M059J (cell line): ENCODE measurements at regions not wholly inside any gene's neighbourhood (a gene's known extent, or its start where the extent isn't known, plus 50 kb on each side); places are given as distances from the start of the nearest gene placed in this dataset.
"Not testable (repeated sequence)": the region's sequence is repeated elsewhere in the genome, so short reads cannot be mapped to it uniquely, and the experiment has no call there.

ENCODE experiments used
- DNase-seq: peaks from one replicate; pipeline ENCODE4 v3.0.0-alpha.2; 2012; ENCODE audit warnings: low read depth

DNA sequence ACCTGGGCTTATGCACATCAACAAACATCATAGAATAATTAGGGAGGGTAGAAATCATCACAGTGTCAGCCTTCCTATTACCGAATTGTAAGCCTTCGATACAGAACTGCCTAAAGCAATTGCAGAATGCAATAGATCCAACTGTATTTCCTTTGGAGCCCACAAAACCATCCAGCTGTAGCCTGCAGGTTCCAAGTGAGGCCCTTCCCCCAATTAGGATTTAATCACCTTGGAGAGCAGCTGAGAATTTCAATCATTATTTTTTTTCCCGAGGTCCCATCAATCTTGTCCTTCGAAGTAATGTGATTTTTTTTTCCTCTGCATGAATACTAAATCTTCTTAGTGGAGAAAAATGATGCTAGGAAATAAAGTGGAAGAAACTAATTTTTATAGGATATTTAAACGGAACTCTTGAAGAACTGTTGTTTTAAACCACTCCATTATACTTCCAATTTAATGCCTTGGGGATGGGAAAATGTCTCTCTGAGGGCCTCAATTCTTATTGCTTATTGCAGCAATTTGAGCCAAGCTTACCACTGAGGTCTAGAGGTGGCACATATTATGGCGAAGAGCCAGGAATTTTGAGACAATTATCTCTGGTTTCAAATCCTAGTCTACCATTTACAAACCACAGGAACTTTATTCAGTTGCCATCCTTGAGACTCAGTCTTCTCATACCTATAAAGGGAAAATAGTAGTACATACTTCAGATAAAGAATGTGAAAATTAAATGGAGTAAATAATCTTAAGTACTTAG is 953.4 kb upstream of the IGFBP7 start:
- DNase-seq = no peak

DNA sequence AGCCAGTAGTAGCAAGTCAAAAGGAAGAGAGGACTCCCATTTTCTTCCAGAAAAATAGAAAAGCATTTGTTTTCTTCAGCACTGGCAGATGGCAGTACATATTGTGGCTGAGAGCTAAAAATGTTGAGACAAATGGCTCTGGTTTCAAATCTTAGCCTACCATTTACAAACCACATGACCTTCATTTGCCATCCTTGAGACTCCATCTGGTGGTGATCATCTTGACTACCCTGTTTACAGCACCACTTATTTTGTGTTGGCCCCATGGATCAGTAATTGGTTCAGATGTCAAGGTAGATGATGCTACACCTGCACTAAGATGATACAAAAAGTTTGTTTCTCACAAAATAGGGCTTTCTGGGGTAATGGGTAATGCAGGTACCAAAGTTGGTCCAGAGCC is 951.8 kb upstream of the IGFBP7 start:
- no peak for DNase-seq

DNA sequence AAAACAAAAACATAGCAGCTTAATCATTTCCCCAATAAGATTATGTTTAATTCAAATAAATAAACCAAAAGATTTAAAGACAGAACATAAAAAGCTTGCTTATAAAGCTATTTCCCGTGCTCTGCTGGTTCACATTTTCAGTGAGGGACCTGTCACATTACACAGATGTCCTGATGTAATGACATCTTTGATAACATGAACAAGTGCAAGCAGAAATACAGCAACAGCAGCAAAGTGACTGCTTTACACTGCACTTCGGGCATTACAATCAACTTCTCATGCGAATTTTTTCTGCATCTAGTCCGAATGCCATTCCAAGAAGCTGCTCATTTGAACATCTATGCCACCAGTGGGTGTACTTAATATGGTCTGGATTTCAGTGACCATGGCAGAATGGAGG is 940.3 kb upstream of the IGFBP7 start:
- no peak for DNase-seq

DNA sequence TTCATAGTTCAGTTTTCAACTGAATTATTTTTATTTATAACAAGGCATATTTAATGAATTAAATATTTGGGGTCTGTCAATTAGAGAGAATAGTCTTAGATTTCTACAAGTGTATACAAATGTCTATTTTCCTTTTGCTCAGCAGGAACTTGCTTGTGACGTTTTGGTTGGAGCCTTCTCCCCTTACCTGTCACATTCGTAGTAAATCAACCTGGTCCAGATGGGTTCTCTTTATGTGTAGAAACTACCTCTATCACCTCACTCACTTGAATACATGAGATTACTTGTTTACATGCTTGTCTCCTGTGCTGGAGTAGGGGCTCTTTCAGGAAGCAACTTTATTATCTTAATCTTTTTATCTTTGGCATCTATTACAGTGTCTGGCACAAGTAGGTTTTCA is 938.3 kb upstream of the IGFBP7 start:
- DNase-seq = no peak

DNA sequence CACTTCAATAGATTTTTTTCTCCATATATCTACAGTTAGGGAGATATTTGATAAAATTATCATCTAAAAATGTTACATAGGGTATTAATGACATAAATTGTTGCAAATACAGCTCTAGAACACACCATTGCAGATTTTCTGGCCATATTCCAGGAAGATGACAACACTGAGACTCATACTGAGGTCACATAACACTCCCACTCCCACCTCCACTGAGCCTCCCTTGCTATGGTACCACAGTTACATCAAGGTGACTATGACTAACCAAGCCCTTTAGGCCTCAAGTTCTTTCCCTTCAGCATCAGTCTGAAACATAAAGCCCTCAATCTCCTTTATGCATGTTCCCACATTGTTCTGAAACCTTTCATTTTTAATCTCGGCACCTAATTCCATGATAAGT is 932.0 kb upstream of the IGFBP7 start:
- no peak for DNase-seq

DNA sequence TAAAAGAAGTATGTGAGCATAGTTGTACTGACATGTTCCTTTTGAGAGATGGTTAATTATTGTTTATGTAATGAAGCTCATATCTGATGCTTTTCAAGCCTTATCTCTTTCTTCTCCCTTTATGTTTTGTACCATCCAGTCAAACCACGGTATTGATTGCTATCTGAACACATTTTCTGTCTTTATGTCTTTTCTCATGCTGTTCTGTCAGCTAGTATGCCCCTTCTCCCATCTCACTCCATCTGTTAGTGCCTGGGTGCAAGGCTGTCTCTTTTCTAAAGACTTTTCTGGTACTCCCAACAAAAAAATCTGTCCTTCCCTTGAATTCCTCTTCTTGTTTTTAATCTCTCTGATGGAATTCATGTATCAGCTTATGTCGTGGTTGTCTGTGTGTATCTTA is 883.8 kb upstream of the IGFBP7 start:
- DNase-seq = no peak

DNA sequence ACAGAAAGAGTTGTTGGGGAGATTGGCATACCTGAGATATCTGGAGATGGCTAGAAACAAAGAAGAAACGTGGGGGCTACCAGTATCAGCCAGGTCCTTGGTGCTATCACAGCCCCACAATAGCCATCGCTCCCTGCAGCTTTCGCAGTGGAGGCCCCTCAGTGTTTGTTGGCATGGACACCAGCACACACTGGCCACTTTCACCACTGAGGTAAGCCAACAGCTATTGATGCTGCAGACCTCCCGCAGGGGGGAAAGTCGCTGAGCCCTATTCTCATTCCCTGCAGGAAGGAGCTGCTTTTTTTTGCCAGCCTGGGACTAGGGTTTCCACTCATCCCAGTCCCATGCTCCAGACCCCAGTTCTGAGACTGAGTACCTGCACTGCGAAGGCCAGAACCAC is 879.2 kb upstream of the IGFBP7 start:
- no peak for DNase-seq

DNA sequence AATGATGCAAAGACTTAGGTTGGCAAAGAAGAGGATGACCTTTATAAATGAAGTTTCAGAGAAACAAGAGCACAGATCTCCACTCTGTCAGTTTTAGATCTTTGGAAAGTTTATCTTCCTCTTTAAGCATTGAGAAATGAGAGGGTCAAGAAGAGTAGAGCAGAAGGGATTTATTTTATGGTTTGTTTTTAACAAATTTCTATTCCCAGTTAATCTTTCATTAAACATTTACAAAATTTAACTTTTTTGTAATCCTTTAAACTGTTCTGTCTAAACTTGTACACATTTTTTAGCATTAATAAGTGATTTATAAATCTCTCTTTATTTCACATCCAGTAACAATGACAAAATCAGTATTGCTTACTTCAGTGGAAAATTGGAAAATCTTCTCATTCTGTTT is 875.0 kb upstream of the IGFBP7 start:
- DNase-seq = no peak

DNA sequence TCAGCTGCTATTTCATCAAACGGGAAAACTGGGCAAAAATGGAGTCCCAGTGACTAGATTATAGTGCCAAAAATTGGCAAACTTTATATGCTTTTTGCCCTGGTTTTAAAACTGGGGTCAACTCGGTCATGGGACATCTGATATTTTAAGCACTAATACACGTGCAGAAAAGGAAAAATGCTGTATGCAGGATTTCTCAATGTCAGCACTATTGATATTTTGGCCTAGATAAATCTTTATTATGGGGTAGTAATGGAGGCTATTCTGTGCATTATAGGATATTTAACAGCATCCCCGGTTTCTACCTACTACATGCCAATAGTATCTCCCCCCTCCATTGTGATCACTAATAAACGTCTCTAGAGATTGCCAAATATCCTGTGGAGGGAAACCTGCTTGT is 870.9 kb upstream of the IGFBP7 start:
- DNase-seq = no peak

GRCh38 chr4:57974821-57975220 is 864.6 kb upstream of the IGFBP7 start:
- DNase-seq = no peak

DNA sequence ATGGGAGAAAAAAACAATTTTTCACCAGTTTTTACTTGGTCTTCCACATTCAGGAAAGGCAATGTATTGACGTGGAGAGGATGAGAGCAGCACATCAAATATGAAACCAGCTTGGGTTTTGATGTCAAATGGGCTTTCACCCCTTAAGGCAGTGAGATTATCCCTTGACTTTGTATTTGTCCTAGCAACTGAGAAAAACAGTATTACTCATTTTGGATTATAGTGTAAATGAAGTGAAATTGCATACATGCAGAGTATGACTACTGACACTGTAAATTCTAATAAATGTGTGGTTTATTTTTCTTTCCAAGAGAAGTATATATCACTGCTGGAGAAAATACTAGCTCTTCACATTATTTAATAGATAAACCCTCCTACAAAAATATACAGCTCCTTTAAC is 863.6 kb upstream of the IGFBP7 start:
- no peak for DNase-seq

GRCh38 chr4:57971261-57971660 is 861.1 kb upstream of the IGFBP7 start:
- DNase-seq = no peak

GRCh38 chr4:57966987-57967760 is 857.0 kb upstream of the IGFBP7 start:
- DNase-seq = no peak

- not testable (repeated sequence) for DNase-seq
These were observed 855.2 kb upstream of the IGFBP7 start for GRCh38 chr4:57965431-57965830.

GRCh38 chr4:57945298-57945697 is 835.1 kb upstream of the IGFBP7 start:
- no peak for DNase-seq

DNA sequence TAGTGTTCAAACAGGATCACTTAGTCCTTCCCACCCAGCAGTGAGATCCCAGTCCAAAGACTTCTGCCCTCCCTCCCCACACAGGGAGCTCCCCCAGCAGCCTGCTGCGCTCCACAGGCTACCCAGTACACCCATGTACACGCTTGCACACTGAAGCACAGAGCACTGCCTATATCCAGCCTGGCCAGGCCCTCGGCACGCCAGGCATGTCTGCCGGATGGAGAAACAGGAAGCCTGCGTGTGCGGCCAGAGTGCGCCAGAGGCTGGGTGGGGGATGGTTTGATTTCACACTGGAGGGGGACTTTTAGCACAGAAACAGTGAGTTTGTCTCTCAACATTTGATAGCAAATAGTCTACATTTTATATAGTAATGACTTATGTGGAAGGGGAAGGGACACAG is 833.5 kb upstream of the IGFBP7 start:
- no peak for DNase-seq

DNA sequence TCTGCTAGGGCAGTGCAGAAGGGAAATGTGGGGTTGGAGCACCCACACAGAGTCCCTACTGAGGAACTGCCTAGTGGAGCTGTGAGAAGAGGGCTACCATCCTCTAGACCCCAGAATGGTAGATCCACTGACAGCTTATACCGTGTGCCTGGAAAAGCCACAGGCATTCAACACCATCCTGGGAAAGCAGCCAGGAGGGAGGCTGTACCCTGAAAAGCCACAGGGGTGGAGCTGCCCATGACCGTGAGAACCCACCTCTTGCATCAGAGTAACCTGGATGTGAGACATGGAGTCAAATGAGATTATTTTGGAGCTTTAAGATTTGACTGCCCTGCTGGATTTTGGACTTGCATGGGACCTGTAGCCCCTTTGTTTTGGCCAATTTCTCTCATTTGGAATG is 827.1 kb upstream of the IGFBP7 start:
- not testable (repeated sequence) for DNase-seq

- DNase-seq = no peak
These were observed 816.1 kb upstream of the IGFBP7 start for GRCh38 chr4:57926311-57926710.

DNA sequence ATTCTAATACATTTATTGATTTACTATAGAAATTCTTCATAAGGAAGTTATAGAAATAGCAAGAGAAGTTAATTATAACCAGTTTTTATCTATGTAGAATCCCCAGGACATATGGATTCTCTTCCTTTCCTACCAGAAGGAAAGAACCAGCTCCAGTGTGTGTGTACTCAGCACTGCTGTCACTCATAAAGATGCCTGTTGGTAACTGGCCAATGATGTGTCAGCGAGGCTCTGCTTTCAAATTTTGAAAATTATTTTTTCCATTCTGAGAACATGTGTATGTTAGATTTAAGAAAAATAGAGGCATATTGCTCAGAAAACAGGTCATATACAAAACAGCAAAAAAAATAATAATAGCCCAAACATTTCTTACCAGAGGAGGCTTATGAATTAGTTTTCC is 814.8 kb upstream of the IGFBP7 start:
- DNase-seq = no peak

- DNase-seq = no peak
These were observed 806.3 kb upstream of the IGFBP7 start for GRCh38 chr4:57916479-57916878.

DNA sequence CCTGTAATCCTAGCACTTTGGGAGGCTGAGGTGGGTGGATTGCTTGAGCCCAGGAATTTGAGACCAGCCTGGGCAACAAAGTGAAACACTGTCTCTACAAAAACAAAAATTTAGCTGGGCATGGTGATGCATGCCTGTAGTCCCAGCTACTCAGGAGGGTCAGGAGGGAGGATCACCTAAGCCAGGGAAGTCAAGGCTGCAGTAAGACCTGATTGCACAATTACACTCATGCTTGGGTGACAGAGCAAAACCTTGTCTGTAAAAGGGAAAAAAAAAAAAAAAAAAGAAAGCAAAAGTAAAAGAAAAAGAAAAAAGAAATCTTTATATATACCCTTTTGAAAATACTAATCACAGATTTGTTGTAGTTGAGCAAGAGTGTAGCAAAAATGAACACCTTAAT is 801.0 kb upstream of the IGFBP7 start:
- DNase-seq = no peak

DNA sequence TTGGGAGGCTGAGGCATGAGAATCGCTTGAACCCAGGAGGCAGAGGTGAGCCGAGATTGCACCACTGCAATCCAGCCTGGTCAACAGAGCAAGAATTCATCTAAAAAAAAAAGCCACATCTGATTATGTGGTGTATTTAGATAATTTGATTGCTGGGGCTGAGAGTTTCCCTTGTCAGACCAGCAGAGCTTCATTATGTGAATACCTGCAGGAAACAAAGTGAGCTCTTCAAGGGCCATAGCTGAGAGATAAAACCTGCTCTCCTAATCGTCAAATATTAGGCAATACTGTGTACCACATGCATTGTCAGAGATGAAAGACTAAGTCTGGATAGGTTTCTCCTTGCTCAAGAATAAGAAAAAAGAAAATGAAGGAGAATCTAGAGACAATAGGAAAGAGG is 800.0 kb upstream of the IGFBP7 start:
- DNase-seq = no peak

- DNase-seq = no peak
These were observed 795.8 kb upstream of the IGFBP7 start for GRCh38 chr4:57905965-57906364.

GRCh38 chr4:57877047-57877458 is 766.9 kb upstream of the IGFBP7 start:
- no peak for DNase-seq
